ENCODE measurements at regions not wholly inside any gene's neighbourhood (a gene's known extent, or its start where the extent isn't known, plus 50 kb on each side); places are given as distances from the start of the nearest gene placed in this dataset.

- POLR2A ChIA-PET: no interaction called here
Observed at GRCh38 chr2:4291430-4291829, 588.1 kb downstream of the DCDC2C start.

GRCh38 chr2:4295680-4296079 lies 592.3 kb downstream of the DCDC2C start:
- Histone ChIP-seq H3K4me1 (ENCODE audit: control insufficient read depth, insufficient read depth, low read length) (no peaks in the 10 kb centered on the region), H3K27ac (ENCODE audit: extremely low read depth, low read depth, low read length) (no peak overlapping the region), H3K36me3 (ENCODE audit: control insufficient read depth in 2 of 2, insufficient read depth in 1 of 2, low read length in 2 of 2) (no peaks in the 10 kb centered on the region), H3K9me3 (ENCODE audit: control insufficient read depth, insufficient read depth, low read depth, low read length) (no peaks in the 10 kb centered on the region), H3K4me3 (ENCODE audit: low read depth, low read length) (no peak overlapping the region)
- POLR2A ChIA-PET: no interaction called here
- CTCF ChIA-PET: interaction anchor here (0.7 kb wide), 1 partner anchor 1795 kb away, joined by 3 read pairs; no protein-coding TSS in a partner anchor
- no peak for TF ChIP-seq ZNF302 (tag by site-specific recombination; IDR thresholded peaks at IDR 0.05; ENCODE audit: low read depth)
- no peak for TF ChIP-seq ZNF140 (tag by site-specific recombination; IDR thresholded peaks at IDR 0.05)
- no peak for TF ChIP-seq ZBTB11 (tag by site-specific recombination; conservative IDR thresholded peaks at IDR 0.05; ENCODE audit: low read depth)
- no peak for TF ChIP-seq PRDM1 (tag by site-specific recombination; IDR thresholded peaks at IDR 0.05)
- no peak for TF ChIP-seq ZNF114 (tag by site-specific recombination; IDR thresholded peaks at IDR 0.05)
- TF ChIP-seq ZNF692 (tag by site-specific recombination; IDR thresholded peaks at IDR 0.05): no peak
- TF ChIP-seq ZNF398 (tag by site-specific recombination; IDR thresholded peaks at IDR 0.05): no peak
- no peak for TF ChIP-seq PATZ1 (tag by site-specific recombination; IDR thresholded peaks at IDR 0.05)
- TF ChIP-seq ZNF488 (tag by site-specific recombination; IDR thresholded peaks at IDR 0.05): no peak
- no peak for TF ChIP-seq IKZF3 (tag by site-specific recombination; IDR thresholded peaks at IDR 0.05)
- no peak for TF ChIP-seq ZNF677 (tag by site-specific recombination; IDR thresholded peaks at IDR 0.05)

More at GRCh38 chr2:4291430-4291829, 588.1 kb downstream of the DCDC2C start:
- Histone ChIP-seq H3K36me3 (ENCODE audit: control insufficient read depth in 2 of 2, insufficient read depth in 1 of 2, low read length in 2 of 2) (no peaks in the 10 kb centered on the region), H3K4me1 (ENCODE audit: control insufficient read depth, insufficient read depth, low read length) (no peaks in the 10 kb centered on the region), H3K27ac (ENCODE audit: extremely low read depth, low read depth, low read length) (no peak overlapping the region), H3K4me3 (ENCODE audit: low read depth, low read length) (no peak overlapping the region), H3K9me3 (ENCODE audit: control insufficient read depth, insufficient read depth, low read depth, low read length) (no peaks in the 10 kb centered on the region)
- CTCF ChIA-PET: no interaction called here
- TF ChIP-seq ZNF404 (tag by site-specific recombination; IDR thresholded peaks at IDR 0.05): no peak
- TF ChIP-seq ZNF174 (tag by site-specific recombination; IDR thresholded peaks at IDR 0.05): no peak
- no peak for TF ChIP-seq ZFP37 (tag by site-specific recombination; IDR thresholded peaks at IDR 0.05)
- TF ChIP-seq SP2 (tag by site-specific recombination; IDR thresholded peaks at IDR 0.05): no peak
- TF ChIP-seq ZNF518A (tag by site-specific recombination; conservative IDR thresholded peaks at IDR 0.05; ENCODE audit: low read depth): no peak
- TF ChIP-seq ZNF776 (tag by site-specific recombination; IDR thresholded peaks at IDR 0.05; ENCODE audit: borderline replicate concordance): no peak
- TF ChIP-seq ZNF19 (tag by site-specific recombination; IDR thresholded peaks at IDR 0.05; ENCODE audit: low read depth): no peak
